HepG2 (cell line): ENCODE measurements at regions not wholly inside any gene's neighbourhood (a gene's known extent, or its start where the extent isn't known, plus 50 kb on each side); places are given as distances from the start of the nearest gene placed in this dataset.

Experiments
- ATAC-seq: fragments of 200-7000 bp; cut with Tn5 transposase; 3 replicates; pipeline ENCODE4 v1.9.1; 2020; ENCODE audit warnings: mild to moderate bottlenecking, moderate library complexity
- BruUV-seq: library from RNA; stranded (reverse); fragments of 400-500 nt; replicated peaks from 2 replicates; lab custom pipeline; 2021; lab: Mats Ljungman, UMichigan
- CTCF ChIA-PET: fragments of 300-600 bp; formaldehyde crosslinking; extraction: SDS; loops from one replicate; lab custom pipeline; 2021; ENCODE audit warnings: low total read pairs, inconsistent platforms, low intra/inter-chr PET ratio; lab: Yijun Ruan, JAX
- POLR2A ChIA-PET: fragments of 350-600 bp; sonication (Branson Sonifier 250); formaldehyde crosslinking; loops from one replicate; lab custom pipeline; 2020; ENCODE audit warnings: antibody characterized with exemption, inconsistent platforms; lab: Yijun Ruan, JAX
- DNase-seq: peaks from one replicate; pipeline ENCODE4 v3.0.0-alpha.2; 2015; ENCODE audit warnings: low spot score
- FAIRE-seq: peaks from 3 replicates; lab custom pipeline; 2011; peaks lifted over from hg19 to GRCh38; lab: Jason Lieb, UNC
- H2AFZ ChIP-seq: one replicate; pipeline ENCODE4 v1.6.1; 2011; ENCODE audit warnings: low read length, inconsistent platforms
- H3K27ac ChIP-seq: fragments of 300-600 bp; 3 replicates; pipeline ENCODE4 v1.8.0; 2011; ENCODE audit warnings: mixed run types, mild to moderate bottlenecking, mixed read lengths, low read length, inconsistent platforms; ENCODE audit not compliant: insufficient read depth; ENCODE audit errors: extremely low read length
- H3K27me3 ChIP-seq, 2 experiments: fragments of 200-600 bp in 1 of 2; 2 replicates in 1 of 2; 3 replicates in 1 of 2; pipeline versions ENCODE4 v1.6.0 to v1.8.0; 2011; ENCODE audit warnings: low read length in 2 of 2, mild to moderate bottlenecking in 2 of 2, moderate library complexity in 2 of 2, inconsistent platforms in 1 of 2; ENCODE audit not compliant: insufficient read depth in 2 of 2, control insufficient read depth in 1 of 2
- H3K36me3 ChIP-seq, 2 experiments: fragments of 200-600 bp in 1 of 2; replicated peaks in 1 of 2; 2 replicates in 1 of 2; 3 replicates in 1 of 2; pipeline versions ENCODE4 v1.5.1 to v1.8.0; 2011; ENCODE audit warnings: low read length in 2 of 2, inconsistent platforms in 1 of 2; ENCODE audit not compliant: insufficient read depth in 2 of 2, control insufficient read depth in 1 of 2
- H3K4me1 ChIP-seq: 2 replicates; pipeline ENCODE4 v1.5.1; 2012; ENCODE audit warnings: low read length, inconsistent platforms; ENCODE audit not compliant: insufficient read depth
- H3K4me2 ChIP-seq: 2 replicates; pipeline ENCODE4 v1.6.0; 2011; ENCODE audit warnings: low read depth, low read length, inconsistent platforms
- H3K4me3 ChIP-seq, 3 experiments: fragments of 200-600 bp in 1 of 3; sonication (generic), shearing (Covaris generic) in 1 of 3; replicated peaks in 1 of 3; 2 replicates each; pipeline ENCODE4 v1.5.1; 2011 to 2016; ENCODE audit warnings: low read length in 3 of 3, inconsistent platforms in 2 of 3, low read depth in 2 of 3, mild to moderate bottlenecking in 2 of 3, control low read depth in 1 of 3, mixed read lengths in 1 of 3; ENCODE audit not compliant: insufficient read depth in 1 of 3
- H3K79me2 ChIP-seq: one replicate; pipeline ENCODE4 v1.6.1; 2011; ENCODE audit warnings: low read length, inconsistent platforms; ENCODE audit not compliant: insufficient read depth
- H3K9ac ChIP-seq: 2 replicates; pipeline ENCODE4 v1.6.0; 2011; ENCODE audit warnings: mild to moderate bottlenecking, low read depth, low read length, inconsistent platforms; ENCODE audit not compliant: insufficient read depth
- H3K9me3 ChIP-seq: 2 replicates; pipeline ENCODE4 v1.5.1; 2012; ENCODE audit warnings: mild to moderate bottlenecking, low read length
- H4K20me1 ChIP-seq: 2 replicates; pipeline ENCODE4 v1.6.0; 2011; ENCODE audit warnings: inconsistent platforms, mild to moderate bottlenecking, low read length, moderate library complexity; ENCODE audit not compliant: insufficient read depth
- HOXA9 ChIP-seq: sonication (generic); formaldehyde crosslinking; IDR thresholded peaks from 2 replicates; pipeline ENCODE4 v1.8.1; 2022; ENCODE audit warnings: missing genetic modification reagents, mild to moderate bottlenecking, moderate library complexity, borderline replicate concordance
- KDM6A ChIP-seq: IDR thresholded peaks from 2 replicates; pipeline ENCODE4 v1.6.1; 2016; ENCODE audit warnings: low read depth
- NBN ChIP-seq: fragments of 450-650 bp; conservative IDR thresholded peaks from 2 replicates; pipeline ENCODE4 v1.6.1; 2017
- NFYC ChIP-seq: IDR thresholded peaks from 2 replicates; pipeline ENCODE4 v1.6.1; 2016; ENCODE audit warnings: missing genetic modification reagents, missing compliant biosample characterization
- NR2F1 ChIP-seq, 2 experiments: fragments of 450-650 bp in 1 of 2; formaldehyde crosslinking in 1 of 2; IDR thresholded peaks; 2 replicates each; pipeline versions ENCODE4 v1.5.0 to v1.6.1; 2016 to 2020; ENCODE audit warnings: mild to moderate bottlenecking in 1 of 2, missing compliant biosample characterization in 1 of 2, missing genetic modification reagents in 1 of 2, moderate library complexity in 1 of 2
- TRIM22 ChIP-seq: fragments of 450-650 bp; IDR thresholded peaks from 2 replicates; pipeline ENCODE4 v1.6.1; 2017
- ZC3H4 ChIP-seq: sonication (generic); formaldehyde crosslinking; IDR thresholded peaks from 2 replicates; pipeline ENCODE4 v1.4.0; 2020; ENCODE audit warnings: missing genetic modification reagents, borderline replicate concordance
- ZNF20 ChIP-seq: sonication (generic); formaldehyde crosslinking; IDR thresholded peaks from 2 replicates; pipeline ENCODE4 v1.4.0; 2020; ENCODE audit warnings: mild to moderate bottlenecking, moderate library complexity, missing genetic modification reagents
- ZNF264 ChIP-seq: sonication (generic); formaldehyde crosslinking; IDR thresholded peaks from 2 replicates; pipeline ENCODE4 v1.4.0; 2020; ENCODE audit warnings: missing genetic modification reagents
- ZNF414 ChIP-seq: sonication (generic); formaldehyde crosslinking; IDR thresholded peaks from 2 replicates; pipeline ENCODE4 v1.5.0; 2020; ENCODE audit warnings: missing genetic modification reagents
- ZNF605 ChIP-seq: sonication (generic); formaldehyde crosslinking; IDR thresholded peaks from 2 replicates; pipeline ENCODE4 v1.8.0; 2022; ENCODE audit warnings: mild to moderate bottlenecking, missing genetic modification reagents
- WGBS: methylation state at CpG from one replicate; pipeline ENCODE4 v1.1.6; 2017; ENCODE audit warnings: low lambda C conversion rate; 5-methylcytosine and 5-hydroxymethylcytosine counted together
- in situ Hi-C: cut with HindIII; loops from 2 replicates; pipeline ENCODE4 v1.10.0; 2017; ENCODE audit warnings: low pct_unique_long_range_greater_than_20kb; ENCODE audit not compliant: extremely low pct_ligation_motif_present
- intact Hi-C: fragments of 100-400 bp; cut with micrococcal nuclease; formaldehyde crosslinking; loops from one replicate; pipeline ENCODE4 v1.10.0; 2022; ENCODE audit not compliant: unreplicated experiment
- TF ChIP-seq, protein P1 (sequence below): sonication (generic); formaldehyde crosslinking; IDR thresholded peaks from 2 replicates; pipeline ENCODE4 v1.8.0; 2022; ENCODE audit warnings: missing genetic modification reagents, mild to moderate bottlenecking, moderate library complexity, borderline replicate concordance
- TF ChIP-seq, protein P2 (sequence below): sonication (generic); formaldehyde crosslinking; IDR thresholded peaks from 2 replicates; pipeline ENCODE4 v1.4.0; 2020; ENCODE audit warnings: mild to moderate bottlenecking, low read depth, missing genetic modification reagents
- TF ChIP-seq, protein P3 (sequence below): sonication (generic); formaldehyde crosslinking; IDR thresholded peaks from 2 replicates; pipeline ENCODE4 v1.4.0; 2020; ENCODE audit warnings: missing genetic modification reagents

DNA sequence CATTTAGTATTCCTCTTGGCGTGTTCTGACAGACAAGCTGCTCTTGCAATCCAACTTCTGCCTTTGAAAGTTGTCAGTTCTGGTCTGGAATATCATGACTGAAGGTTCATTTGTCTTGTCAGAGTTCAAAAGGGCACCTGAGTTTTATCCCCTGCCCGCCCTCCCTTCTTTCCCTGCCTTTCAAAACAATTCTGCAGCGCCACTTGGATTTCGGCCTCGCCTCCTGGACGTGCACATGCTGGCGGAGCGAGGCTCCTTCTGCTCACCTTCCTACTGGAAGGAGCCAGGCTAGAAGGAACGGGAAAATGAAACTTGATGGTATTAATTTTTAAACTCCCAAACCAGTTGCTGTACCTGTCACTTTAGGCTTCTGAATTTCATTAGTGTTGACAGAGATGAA lies 55.7 kb upstream of the HDGFL1 start:
- ChIA-PET CTCF (no interaction called here), POLR2A (no interaction called here)
- intact Hi-C loops (no loop called here), in situ Hi-C loops (no loop called here)
- WGBS, result 13% methylated on average over 9 of the region's 9 CpGs
- Histone ChIP-seq H3K9ac (no peak overlapping the region), H2AFZ (no peak overlapping the region), H3K36me3 (no peaks in the 10 kb centered on the region), H3K27ac (no peak overlapping the region), H3K27me3 (no peaks in the 10 kb centered on the region), H3K4me1 (no peaks in the 10 kb centered on the region), H3K4me3 (no peak overlapping the region), H4K20me1 (no peaks in the 10 kb centered on the region), H3K4me2 (no peak overlapping the region), H3K79me2 (no peaks in the 10 kb centered on the region), H3K9me3 (peaks cover 84% of the 10 kb centered on the region)
- FAIRE-seq, result no peak
- DNase-seq, result no peak
- BruUV-seq, result no TSS peak
- ATAC-seq, result no peak
- TF ChIP-seq NBN, result no peak
- no peak for TF ChIP-seq KDM6A (CRISPR knock-in tag)
- TF ChIP-seq TRIM22, result no peak
- no peak for TF ChIP-seq ZNF20 (CRISPR knock-in tag)
- no peak for TF ChIP-seq ZNF264 (CRISPR knock-in tag)
- TF ChIP-seq, protein P1, sequence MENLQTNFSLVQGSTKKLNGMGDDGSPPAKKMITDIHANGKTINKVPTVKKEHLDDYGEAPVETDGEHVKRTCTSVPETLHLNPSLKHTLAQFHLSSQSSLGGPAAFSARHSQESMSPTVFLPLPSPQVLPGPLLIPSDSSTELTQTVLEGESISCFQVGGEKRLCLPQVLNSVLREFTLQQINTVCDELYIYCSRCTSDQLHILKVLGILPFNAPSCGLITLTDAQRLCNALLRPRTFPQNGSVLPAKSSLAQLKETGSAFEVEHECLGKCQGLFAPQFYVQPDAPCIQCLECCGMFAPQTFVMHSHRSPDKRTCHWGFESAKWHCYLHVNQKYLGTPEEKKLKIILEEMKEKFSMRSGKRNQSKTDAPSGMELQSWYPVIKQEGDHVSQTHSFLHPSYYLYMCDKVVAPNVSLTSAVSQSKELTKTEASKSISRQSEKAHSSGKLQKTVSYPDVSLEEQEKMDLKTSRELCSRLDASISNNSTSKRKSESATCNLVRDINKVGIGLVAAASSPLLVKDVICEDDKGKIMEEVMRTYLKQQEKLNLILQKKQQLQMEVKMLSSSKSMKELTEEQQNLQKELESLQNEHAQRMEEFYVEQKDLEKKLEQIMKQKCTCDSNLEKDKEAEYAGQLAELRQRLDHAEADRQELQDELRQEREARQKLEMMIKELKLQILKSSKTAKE (CRISPR knock-in tag), result no peak
- TF ChIP-seq NFYC (CRISPR knock-in tag), result no peak
- TF ChIP-seq NR2F1 (CRISPR knock-in tag; IDR thresholded peaks at IDR 0.05), result no peak
- no peak for TF ChIP-seq ZNF414 (CRISPR knock-in tag)
- no peak for TF ChIP-seq HOXA9 (CRISPR knock-in tag)
- TF ChIP-seq, protein P2, sequence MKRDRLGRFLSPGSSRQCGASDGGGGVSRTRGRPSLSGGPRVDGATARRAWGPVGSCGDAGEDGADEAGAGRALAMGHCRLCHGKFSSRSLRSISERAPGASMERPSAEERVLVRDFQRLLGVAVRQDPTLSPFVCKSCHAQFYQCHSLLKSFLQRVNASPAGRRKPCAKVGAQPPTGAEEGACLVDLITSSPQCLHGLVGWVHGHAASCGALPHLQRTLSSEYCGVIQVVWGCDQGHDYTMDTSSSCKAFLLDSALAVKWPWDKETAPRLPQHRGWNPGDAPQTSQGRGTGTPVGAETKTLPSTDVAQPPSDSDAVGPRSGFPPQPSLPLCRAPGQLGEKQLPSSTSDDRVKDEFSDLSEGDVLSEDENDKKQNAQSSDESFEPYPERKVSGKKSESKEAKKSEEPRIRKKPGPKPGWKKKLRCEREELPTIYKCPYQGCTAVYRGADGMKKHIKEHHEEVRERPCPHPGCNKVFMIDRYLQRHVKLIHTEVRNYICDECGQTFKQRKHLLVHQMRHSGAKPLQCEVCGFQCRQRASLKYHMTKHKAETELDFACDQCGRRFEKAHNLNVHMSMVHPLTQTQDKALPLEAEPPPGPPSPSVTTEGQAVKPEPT (CRISPR knock-in tag), result no peak
- TF ChIP-seq ZNF605, result no peak
- TF ChIP-seq, protein P3, sequence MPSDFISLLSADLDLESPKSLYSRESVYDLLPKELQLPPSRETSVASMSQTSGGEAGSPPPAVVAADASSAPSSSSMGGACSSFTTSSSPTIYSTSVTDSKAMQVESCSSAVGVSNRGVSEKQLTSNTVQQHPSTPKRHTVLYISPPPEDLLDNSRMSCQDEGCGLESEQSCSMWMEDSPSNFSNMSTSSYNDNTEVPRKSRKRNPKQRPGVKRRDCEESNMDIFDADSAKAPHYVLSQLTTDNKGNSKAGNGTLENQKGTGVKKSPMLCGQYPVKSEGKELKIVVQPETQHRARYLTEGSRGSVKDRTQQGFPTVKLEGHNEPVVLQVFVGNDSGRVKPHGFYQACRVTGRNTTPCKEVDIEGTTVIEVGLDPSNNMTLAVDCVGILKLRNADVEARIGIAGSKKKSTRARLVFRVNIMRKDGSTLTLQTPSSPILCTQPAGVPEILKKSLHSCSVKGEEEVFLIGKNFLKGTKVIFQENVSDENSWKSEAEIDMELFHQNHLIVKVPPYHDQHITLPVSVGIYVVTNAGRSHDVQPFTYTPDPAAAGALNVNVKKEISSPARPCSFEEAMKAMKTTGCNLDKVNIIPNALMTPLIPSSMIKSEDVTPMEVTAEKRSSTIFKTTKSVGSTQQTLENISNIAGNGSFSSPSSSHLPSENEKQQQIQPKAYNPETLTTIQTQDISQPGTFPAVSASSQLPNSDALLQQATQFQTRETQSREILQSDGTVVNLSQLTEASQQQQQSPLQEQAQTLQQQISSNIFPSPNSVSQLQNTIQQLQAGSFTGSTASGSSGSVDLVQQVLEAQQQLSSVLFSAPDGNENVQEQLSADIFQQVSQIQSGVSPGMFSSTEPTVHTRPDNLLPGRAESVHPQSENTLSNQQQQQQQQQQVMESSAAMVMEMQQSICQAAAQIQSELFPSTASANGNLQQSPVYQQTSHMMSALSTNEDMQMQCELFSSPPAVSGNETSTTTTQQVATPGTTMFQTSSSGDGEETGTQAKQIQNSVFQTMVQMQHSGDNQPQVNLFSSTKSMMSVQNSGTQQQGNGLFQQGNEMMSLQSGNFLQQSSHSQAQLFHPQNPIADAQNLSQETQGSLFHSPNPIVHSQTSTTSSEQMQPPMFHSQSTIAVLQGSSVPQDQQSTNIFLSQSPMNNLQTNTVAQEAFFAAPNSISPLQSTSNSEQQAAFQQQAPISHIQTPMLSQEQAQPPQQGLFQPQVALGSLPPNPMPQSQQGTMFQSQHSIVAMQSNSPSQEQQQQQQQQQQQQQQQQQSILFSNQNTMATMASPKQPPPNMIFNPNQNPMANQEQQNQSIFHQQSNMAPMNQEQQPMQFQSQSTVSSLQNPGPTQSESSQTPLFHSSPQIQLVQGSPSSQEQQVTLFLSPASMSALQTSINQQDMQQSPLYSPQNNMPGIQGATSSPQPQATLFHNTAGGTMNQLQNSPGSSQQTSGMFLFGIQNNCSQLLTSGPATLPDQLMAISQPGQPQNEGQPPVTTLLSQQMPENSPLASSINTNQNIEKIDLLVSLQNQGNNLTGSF, result no peak
- TF ChIP-seq ZC3H4 (CRISPR knock-in tag), result no peak
